Choroid plexus epithelial cell (primary cell): ENCODE measurements at regions not wholly inside any gene's neighbourhood (a gene's known extent, or its start where the extent isn't known, plus 50 kb on each side); places are given as distances from the start of the nearest gene placed in this dataset.

Source experiments
- DNase-seq: peaks from one replicate; pipeline ENCODE4 v3.0.0-alpha.2; 2010; ENCODE audit warnings: low read depth
- H3K4me3 ChIP-seq: 2 replicates; pipeline ENCODE4 v1.5.1; 2011; ENCODE audit warnings: low read depth, mild to moderate bottlenecking, control low read depth, low read length, moderate library complexity
- CTCF ChIP-seq: conservative IDR thresholded peaks from 2 replicates; pipeline ENCODE4 v1.5.1; 2011; ENCODE audit warnings: low read depth, mild to moderate bottlenecking, control low read depth, inconsistent platforms, low read length, moderate library complexity

DNA sequence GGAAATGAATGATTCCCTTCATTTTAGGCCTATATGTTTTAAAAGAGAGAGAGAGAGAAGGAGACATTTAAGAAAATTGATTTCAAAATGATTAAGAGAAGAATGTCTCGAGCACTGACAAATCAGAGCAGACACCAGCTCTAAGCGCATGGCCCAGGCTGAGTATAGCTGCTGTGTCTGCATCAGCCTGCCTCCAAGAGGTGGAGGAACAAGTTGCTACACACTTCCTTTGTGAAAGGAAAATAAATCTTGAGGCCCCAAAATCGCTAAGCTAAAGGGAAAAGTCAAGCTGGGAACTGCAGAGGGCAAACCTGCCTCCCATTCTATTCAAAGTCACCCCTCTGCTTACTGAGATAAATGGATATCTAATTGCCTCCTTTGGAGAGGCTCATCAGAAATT is 728.7 kb upstream of the TMEM132C start:
- H3K4me3 ChIP-seq: no peak overlapping the region
- no peak for TF ChIP-seq CTCF
- DNase-seq: no peak

- no peak for TF ChIP-seq CTCF
- no peak overlapping the region for H3K4me3 ChIP-seq
- no peak for DNase-seq
Measured at GRCh38 chr12:127539226-127539858, 727.6 kb upstream of the TMEM132C start.

- TF ChIP-seq CTCF: no peak
- DNase-seq: peak; percentile 34
- H3K4me3 ChIP-seq: no peak overlapping the region
Measured at GRCh38 chr12:127542391-127542790, 724.6 kb upstream of the TMEM132C start.

GRCh38 chr12:127542931-127543330 is 724.0 kb upstream of the TMEM132C start:
- TF ChIP-seq CTCF: no peak
- peak; percentile 19 for DNase-seq
- no peak overlapping the region for H3K4me3 ChIP-seq

GRCh38 chr12:127546721-127547505 is 720.1 kb upstream of the TMEM132C start:
- no peak for TF ChIP-seq CTCF
- DNase-seq: peak; percentile 30
- no peak overlapping the region for H3K4me3 ChIP-seq

DNA sequence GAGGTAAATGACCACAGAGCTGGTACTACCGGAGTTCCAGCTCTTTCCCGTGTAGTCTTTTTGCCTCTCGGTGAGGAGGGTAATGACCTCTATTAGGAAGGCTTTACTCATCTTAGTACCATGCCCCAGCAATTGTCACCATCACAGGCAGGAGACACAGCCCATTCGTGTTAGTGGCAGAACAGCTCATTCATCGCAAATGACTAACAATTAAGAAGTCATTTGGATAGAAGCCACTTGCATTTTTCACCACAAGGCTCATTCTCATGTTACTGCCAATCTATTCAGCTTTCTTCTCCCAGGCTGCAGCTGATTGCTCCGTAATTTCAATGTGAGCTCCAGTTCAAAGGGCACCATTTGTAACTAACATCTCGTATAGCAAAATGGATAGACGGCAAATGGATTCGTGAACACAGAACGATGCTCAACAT is 718.8 kb upstream of the TMEM132C start:
- TF ChIP-seq CTCF: no peak
- no peak overlapping the region for H3K4me3 ChIP-seq
- peak; percentile 19 for DNase-seq
